ENCODE measurements at regions not wholly inside any gene's neighbourhood (a gene's known extent, or its start where the extent isn't known, plus 50 kb on each side); places are given as distances from the start of the nearest gene placed in this dataset.

DNA sequence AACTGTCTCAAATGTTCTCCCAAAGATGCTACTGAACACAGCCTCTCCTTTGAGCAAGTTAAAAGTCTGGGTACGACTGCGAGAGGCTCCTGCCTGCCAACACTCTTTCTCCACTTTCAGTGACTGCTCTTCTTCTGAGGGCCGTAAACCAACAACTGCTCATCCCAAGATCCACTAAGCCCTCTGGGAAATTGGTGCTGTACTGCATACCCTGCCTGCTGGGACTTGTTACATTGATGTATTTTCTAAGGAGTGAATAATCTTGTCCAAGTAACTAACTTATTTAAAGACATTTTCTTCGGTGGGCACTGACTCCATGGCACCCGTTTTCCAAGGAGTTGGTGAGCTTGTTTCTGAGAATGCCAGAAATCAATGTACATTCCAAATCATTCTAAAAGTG lies 87.2 kb downstream of the ZNF280B start:
- Histone ChIP-seq H2BK120ac (replicated peaks; ENCODE audit: low read depth, low read length) (no peak overlapping the region), H3K23me2 (ENCODE audit: low read depth, low read length) (no peaks in the 10 kb centered on the region), H3K79me2 (ENCODE audit: control insufficient read depth in 1 of 2, insufficient read depth in 2 of 2, low read length in 2 of 2) (no peaks in the 10 kb centered on the region), H2AFZ (ENCODE audit: low read length) (no peak overlapping the region), H2AK5ac (ENCODE audit: low read depth, low read length) (no peak overlapping the region), H3K27me3 (replicated peaks in 1 of 4; ENCODE audit: control insufficient read depth in 3 of 4, extremely low read depth in 1 of 4, insufficient read depth in 3 of 4, low read length in 3 of 4) (peaks cover 62 to 93% (median 88%) of the 10 kb centered on the region in 4 experiments), H3K56ac (replicated peaks; ENCODE audit: insufficient read length, low read depth, low read length) (no peak overlapping the region), H3K4me3 (ENCODE audit: extremely low read depth in 1 of 4, insufficient read depth in 2 of 4, low read depth in 3 of 4, low read length in 4 of 4) (no peak overlapping the region), H3K14ac (ENCODE audit: insufficient read length) (no peak overlapping the region), H3K4me2 (ENCODE audit: insufficient read depth in 1 of 2, low read depth in 2 of 2, low read length in 2 of 2) (no peak overlapping the region), H3K9me3 (ENCODE audit: insufficient read depth in 2 of 2, low read depth in 1 of 2, low read length in 1 of 2) (no peaks in the 10 kb centered on the region), H4K8ac (ENCODE audit: extremely low read depth, insufficient read depth, low read length) (no peak overlapping the region), H3K27ac (ENCODE audit: low read depth, low read length) (no peak overlapping the region), H3K18ac (ENCODE audit: extremely low read depth, low read length) (no peak overlapping the region), H4K91ac (replicated peaks; ENCODE audit: insufficient read length, low read length) (no peak overlapping the region), H3K23ac (ENCODE audit: insufficient read length) (no peak overlapping the region), H3K4me1 (replicated peaks in 1 of 4; ENCODE audit: control insufficient read depth in 3 of 4, insufficient read depth in 4 of 4, low read length in 3 of 4) (no peaks in the 10 kb centered on the region; a peak in 1 of 7 replicates), H2BK5ac (ENCODE audit: low read depth, low read length) (no peak overlapping the region), H2BK15ac (ENCODE audit: low read length) (no peak overlapping the region), H3K4ac (replicated peaks; ENCODE audit: insufficient read length, low read depth, low read length) (no peak overlapping the region), H4K20me1 (replicated peaks in 1 of 2; ENCODE audit: control insufficient read depth in 1 of 2, insufficient read depth in 2 of 2, low read length in 2 of 2) (peaks cover 0 to 1% of the 10 kb centered on the region in 2 experiments), H3K36me3 (ENCODE audit: control insufficient read depth in 2 of 4, insufficient read depth in 4 of 4, low read length in 3 of 4) (no peaks in the 10 kb centered on the region), H3K9ac (replicated peaks in 1 of 4; ENCODE audit: extremely low read depth in 1 of 4, low read depth in 3 of 4, low read length in 3 of 4) (no peak overlapping the region), H4K5ac (ENCODE audit: insufficient read length, low read depth, low read length) (no peak overlapping the region), H2BK20ac (ENCODE audit: low read length) (no peak overlapping the region), H2BK12ac (ENCODE audit: low read depth, low read length) (no peak overlapping the region), H3K79me1 (ENCODE audit: low read depth, low read length) (no peaks in the 10 kb centered on the region)
- POLR2A ChIA-PET (ENCODE audit: partially characterized antibody): no interaction called here
- WGBS, 2 experiments (ENCODE audit: extremely low coverage in 1 of 2, insufficient coverage in 1 of 2, insufficient read length in 1 of 2, insufficient replicate concordance in 2 of 2, low coverage in 1 of 2, low lambda C conversion rate in 2 of 2, missing lambda C conversion rate in 1 of 2): 65% methylated on average over 5 of the region's 5 CpGs; no CpG with 5 or more reads in 1 of the 2 experiments
- DNase-seq (ENCODE audit: low read depth in 1 of 2, low spot score in 2 of 2): no peak
- FAIRE-seq: no peak
- CTCF ChIA-PET (ENCODE audit: partially characterized antibody): interaction anchor here (0.8 to 6.6 kb wide), 12 partner anchors 10 to 64 kb away, joined by 3 to 41 read pairs (median 8); no protein-coding TSS in a partner anchor
- TF ChIP-seq SRF (IDR thresholded peaks at IDR 0.05; ENCODE audit: low read depth, low read length) (no peak), RNF2 (IDR thresholded peaks at IDR 0.05; ENCODE audit: borderline replicate concordance, low read depth, low read length, missing control alignments, poor library complexity, severe bottlenecking) (no peak), NANOG (IDR thresholded peaks at IDR 0.05; ENCODE audit: insufficient read depth, low read depth, low read length, poor library complexity, severe bottlenecking) (no peak), KDM1A (IDR thresholded peaks at IDR 0.05; ENCODE audit: borderline replicate concordance, low read length) (no peak), CTBP2 (IDR thresholded peaks at IDR 0.05; ENCODE audit: borderline replicate concordance, insufficient read depth, insufficient read length, low read length) (no peak), POLR2A (IDR thresholded peaks at IDR 0.05; ENCODE audit: control extremely low read depth in 1 of 2, low read depth in 2 of 2, low read length in 2 of 2) (no peak), POU5F1 (IDR thresholded peaks at IDR 0.05; ENCODE audit: low read depth, low read length) (no peak), CHD2 (IDR thresholded peaks at IDR 0.05; ENCODE audit: low read length) (no peak), RBBP5 (IDR thresholded peaks at IDR 0.05; ENCODE audit: borderline replicate concordance, low read depth, low read length) (no peak)
- TF ChIP-seq, protein P1, sequence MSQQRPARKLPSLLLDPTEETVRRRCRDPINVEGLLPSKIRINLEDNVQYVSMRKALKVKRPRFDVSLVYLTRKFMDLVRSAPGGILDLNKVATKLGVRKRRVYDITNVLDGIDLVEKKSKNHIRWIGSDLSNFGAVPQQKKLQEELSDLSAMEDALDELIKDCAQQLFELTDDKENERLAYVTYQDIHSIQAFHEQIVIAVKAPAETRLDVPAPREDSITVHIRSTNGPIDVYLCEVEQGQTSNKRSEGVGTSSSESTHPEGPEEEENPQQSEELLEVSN (IDR thresholded peaks at IDR 0.05): no peak
- TF ChIP-seq, protein P2, sequence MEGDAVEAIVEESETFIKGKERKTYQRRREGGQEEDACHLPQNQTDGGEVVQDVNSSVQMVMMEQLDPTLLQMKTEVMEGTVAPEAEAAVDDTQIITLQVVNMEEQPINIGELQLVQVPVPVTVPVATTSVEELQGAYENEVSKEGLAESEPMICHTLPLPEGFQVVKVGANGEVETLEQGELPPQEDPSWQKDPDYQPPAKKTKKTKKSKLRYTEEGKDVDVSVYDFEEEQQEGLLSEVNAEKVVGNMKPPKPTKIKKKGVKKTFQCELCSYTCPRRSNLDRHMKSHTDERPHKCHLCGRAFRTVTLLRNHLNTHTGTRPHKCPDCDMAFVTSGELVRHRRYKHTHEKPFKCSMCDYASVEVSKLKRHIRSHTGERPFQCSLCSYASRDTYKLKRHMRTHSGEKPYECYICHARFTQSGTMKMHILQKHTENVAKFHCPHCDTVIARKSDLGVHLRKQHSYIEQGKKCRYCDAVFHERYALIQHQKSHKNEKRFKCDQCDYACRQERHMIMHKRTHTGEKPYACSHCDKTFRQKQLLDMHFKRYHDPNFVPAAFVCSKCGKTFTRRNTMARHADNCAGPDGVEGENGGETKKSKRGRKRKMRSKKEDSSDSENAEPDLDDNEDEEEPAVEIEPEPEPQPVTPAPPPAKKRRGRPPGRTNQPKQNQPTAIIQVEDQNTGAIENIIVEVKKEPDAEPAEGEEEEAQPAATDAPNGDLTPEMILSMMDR (IDR thresholded peaks at IDR 0.05; ENCODE audit: control extremely low read depth in 1 of 3, insufficient read depth in 1 of 3, low read depth in 1 of 3, low read length in 3 of 3): no peak

Measured in H1 (cell line).